ENCODE measurements at regions not wholly inside any gene's neighbourhood (a gene's known extent, or its start where the extent isn't known, plus 50 kb on each side); places are given as distances from the start of the nearest gene placed in this dataset.
"Not testable (repeated sequence)": the region's sequence is repeated elsewhere in the genome, so short reads cannot be mapped to it uniquely, and the experiment has no call there.

GRCh38 chrX:63186137-63186536 is 165.0 kb downstream of the SPIN4 start:
- no peak for DNase-seq (ENCODE audit: low read depth in 4 of 4, low spot score in 3 of 4)

- not testable (repeated sequence) for DNase-seq (ENCODE audit: low read depth in 4 of 4, low spot score in 3 of 4)
These were observed 171.3 kb downstream of the SPIN4 start for GRCh38 chrX:63179852-63180251.

- not testable (repeated sequence) for DNase-seq (ENCODE audit: low read depth in 4 of 4, low spot score in 3 of 4)
These were observed 174.6 kb downstream of the SPIN4 start for GRCh38 chrX:63176578-63176977.

- DNase-seq (ENCODE audit: low read depth in 4 of 4, low spot score in 3 of 4), result not testable (repeated sequence)
These were observed 177.1 kb downstream of the SPIN4 start for GRCh38 chrX:63173841-63174718.

- DNase-seq (ENCODE audit: low read depth in 4 of 4, low spot score in 3 of 4), result not testable (repeated sequence)
These were observed 181.7 kb downstream of the SPIN4 start for GRCh38 chrX:63169416-63169815.

GRCh38 chrX:63168949-63169348 is 182.2 kb downstream of the SPIN4 start:
- not testable (repeated sequence) for DNase-seq (ENCODE audit: low read depth in 4 of 4, low spot score in 3 of 4)

GRCh38 chrX:63167002-63167401 is 184.1 kb downstream of the SPIN4 start:
- DNase-seq (ENCODE audit: low read depth in 4 of 4, low spot score in 3 of 4), result not testable (repeated sequence)

GRCh38 chrX:63160994-63161393 is 190.1 kb downstream of the SPIN4 start:
- not testable (repeated sequence) for DNase-seq (ENCODE audit: low read depth in 4 of 4, low spot score in 3 of 4)

GRCh38 chrX:63160340-63160739 is 190.8 kb downstream of the SPIN4 start:
- not testable (repeated sequence) for DNase-seq (ENCODE audit: low read depth in 4 of 4, low spot score in 3 of 4)

GRCh38 chrX:63145526-63145925 is 205.6 kb downstream of the SPIN4 start:
- not testable (repeated sequence) for DNase-seq (ENCODE audit: low read depth in 4 of 4, low spot score in 3 of 4)

- DNase-seq (ENCODE audit: low read depth in 4 of 4, low spot score in 3 of 4), result not testable (repeated sequence)
These were observed 208.5 kb downstream of the SPIN4 start for GRCh38 chrX:63142588-63142987.

GRCh38 chrX:63135859-63136258 is 215.3 kb downstream of the SPIN4 start:
- DNase-seq (ENCODE audit: low read depth in 4 of 4, low spot score in 3 of 4), result not testable (repeated sequence)

GRCh38 chrX:63128509-63128908 is 222.6 kb downstream of the SPIN4 start:
- DNase-seq (ENCODE audit: low read depth in 4 of 4, low spot score in 3 of 4), result no peak

- DNase-seq (ENCODE audit: low read depth in 4 of 4, low spot score in 3 of 4), result no peak
These were observed 235.9 kb downstream of the SPIN4 start for GRCh38 chrX:63115196-63115595.

GRCh38 chrX:63101879-63102620 is 249.1 kb downstream of the SPIN4 start:
- no peak for DNase-seq (ENCODE audit: low read depth in 4 of 4, low spot score in 3 of 4)

- DNase-seq (ENCODE audit: low read depth in 4 of 4, low spot score in 3 of 4), result no peak
These were observed 292.9 kb downstream of the SPIN4 start for GRCh38 chrX:63058204-63058603.

GRCh38 chrX:63050225-63050624 is 300.9 kb downstream of the SPIN4 start:
- no peak for DNase-seq (ENCODE audit: low read depth in 4 of 4, low spot score in 3 of 4)

- no peak for DNase-seq (ENCODE audit: low read depth in 4 of 4, low spot score in 3 of 4)
These were observed 318.3 kb downstream of the SPIN4 start for GRCh38 chrX:63032811-63033210.

- no peak for DNase-seq (ENCODE audit: low read depth in 4 of 4, low spot score in 3 of 4)
These were observed 337.6 kb downstream of the SPIN4 start for GRCh38 chrX:63013549-63013948.

- no peak for DNase-seq (ENCODE audit: low read depth in 4 of 4, low spot score in 3 of 4)
These were observed 338.6 kb downstream of the SPIN4 start for GRCh38 chrX:63012574-63012973.

- not testable (repeated sequence) for DNase-seq (ENCODE audit: low read depth in 4 of 4, low spot score in 3 of 4)
These were observed 350.9 kb downstream of the SPIN4 start for GRCh38 chrX:63000196-63000595.

All from left renal pelvis (tissue), 4 donors.